Lower leg skin (tissue), 3 donors: ENCODE measurements at regions not wholly inside any gene's neighbourhood (a gene's known extent, or its start where the extent isn't known, plus 50 kb on each side); places are given as distances from the start of the nearest gene placed in this dataset.

Experiments used
- POLR2A ChIP-seq, 2 donors: fragments of 450-650 bp; IDR thresholded peaks; one replicate each; pipeline ENCODE4 v1.6.1; 2016 to 2017; ENCODE audit warnings: antibody characterized with exemption in 2 of 2, mild to moderate bottlenecking in 1 of 2, moderate library complexity in 1 of 2
- TF ChIP-seq, protein P1 (sequence below), 3 donors: fragments of 450-650 bp; IDR thresholded peaks; one replicate each; pipeline ENCODE4 v1.5.1; 2016; ENCODE audit warnings: antibody characterized with exemption in 3 of 3, mild to moderate bottlenecking in 3 of 3, moderate library complexity in 2 of 3

DNA sequence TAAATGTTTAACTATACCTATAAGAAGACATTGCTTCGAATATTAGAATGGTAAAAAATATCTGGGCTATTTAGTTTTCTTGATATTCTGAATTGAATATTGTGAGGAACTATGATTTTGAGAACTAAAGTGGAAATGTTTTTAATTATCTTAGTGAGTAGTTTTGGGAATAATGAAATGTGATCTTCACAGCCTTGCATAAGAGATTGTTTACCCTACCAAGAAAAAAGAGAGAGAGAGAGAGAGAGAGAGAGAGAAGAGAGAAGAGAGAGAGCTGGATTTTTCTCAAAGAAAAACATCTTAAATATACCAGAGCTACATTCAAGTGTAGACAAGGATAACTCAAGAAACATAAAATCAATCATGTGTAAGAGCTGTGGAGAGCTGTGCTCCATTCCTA lies 148.7 kb upstream of the MAD2L1 start:
- TF ChIP-seq, protein P1, sequence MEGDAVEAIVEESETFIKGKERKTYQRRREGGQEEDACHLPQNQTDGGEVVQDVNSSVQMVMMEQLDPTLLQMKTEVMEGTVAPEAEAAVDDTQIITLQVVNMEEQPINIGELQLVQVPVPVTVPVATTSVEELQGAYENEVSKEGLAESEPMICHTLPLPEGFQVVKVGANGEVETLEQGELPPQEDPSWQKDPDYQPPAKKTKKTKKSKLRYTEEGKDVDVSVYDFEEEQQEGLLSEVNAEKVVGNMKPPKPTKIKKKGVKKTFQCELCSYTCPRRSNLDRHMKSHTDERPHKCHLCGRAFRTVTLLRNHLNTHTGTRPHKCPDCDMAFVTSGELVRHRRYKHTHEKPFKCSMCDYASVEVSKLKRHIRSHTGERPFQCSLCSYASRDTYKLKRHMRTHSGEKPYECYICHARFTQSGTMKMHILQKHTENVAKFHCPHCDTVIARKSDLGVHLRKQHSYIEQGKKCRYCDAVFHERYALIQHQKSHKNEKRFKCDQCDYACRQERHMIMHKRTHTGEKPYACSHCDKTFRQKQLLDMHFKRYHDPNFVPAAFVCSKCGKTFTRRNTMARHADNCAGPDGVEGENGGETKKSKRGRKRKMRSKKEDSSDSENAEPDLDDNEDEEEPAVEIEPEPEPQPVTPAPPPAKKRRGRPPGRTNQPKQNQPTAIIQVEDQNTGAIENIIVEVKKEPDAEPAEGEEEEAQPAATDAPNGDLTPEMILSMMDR (IDR thresholded peaks at IDR 0.05) = no peak
- TF ChIP-seq POLR2A (IDR thresholded peaks at IDR 0.05) = no peak
